Bronchial epithelial cell (primary cell): ENCODE measurements at regions not wholly inside any gene's neighbourhood (a gene's known extent, or its start where the extent isn't known, plus 50 kb on each side); places are given as distances from the start of the nearest gene placed in this dataset.

Experiments
- DNase-seq: peaks from one replicate; pipeline ENCODE4 v3.0.0-alpha.2; 2010; ENCODE audit warnings: low read depth
- FAIRE-seq: peaks from 2 replicates; lab custom pipeline; 2011; peaks lifted over from hg19 to GRCh38; lab: Jason Lieb, UNC
- H3K27me3 ChIP-seq: 2 replicates; pipeline ENCODE4 v1.5.1; 2011; ENCODE audit warnings: low read length; ENCODE audit not compliant: control insufficient read depth, insufficient read depth
- H3K36me3 ChIP-seq: 2 replicates; pipeline ENCODE4 v1.5.1; 2011; ENCODE audit warnings: low read length; ENCODE audit not compliant: control insufficient read depth, insufficient read depth
- H3K4me3 ChIP-seq: 2 replicates; pipeline ENCODE4 v1.5.1; 2011; ENCODE audit warnings: mild to moderate bottlenecking, low read depth, low read length, control low read depth
- TF ChIP-seq, protein P1 (sequence below): IDR thresholded peaks from 2 replicates; pipeline ENCODE4 v1.5.1; 2011; ENCODE audit warnings: mild to moderate bottlenecking, moderate library complexity, low read length, control low read depth, inconsistent platforms; ENCODE audit not compliant: insufficient read depth, severe bottlenecking

DNA sequence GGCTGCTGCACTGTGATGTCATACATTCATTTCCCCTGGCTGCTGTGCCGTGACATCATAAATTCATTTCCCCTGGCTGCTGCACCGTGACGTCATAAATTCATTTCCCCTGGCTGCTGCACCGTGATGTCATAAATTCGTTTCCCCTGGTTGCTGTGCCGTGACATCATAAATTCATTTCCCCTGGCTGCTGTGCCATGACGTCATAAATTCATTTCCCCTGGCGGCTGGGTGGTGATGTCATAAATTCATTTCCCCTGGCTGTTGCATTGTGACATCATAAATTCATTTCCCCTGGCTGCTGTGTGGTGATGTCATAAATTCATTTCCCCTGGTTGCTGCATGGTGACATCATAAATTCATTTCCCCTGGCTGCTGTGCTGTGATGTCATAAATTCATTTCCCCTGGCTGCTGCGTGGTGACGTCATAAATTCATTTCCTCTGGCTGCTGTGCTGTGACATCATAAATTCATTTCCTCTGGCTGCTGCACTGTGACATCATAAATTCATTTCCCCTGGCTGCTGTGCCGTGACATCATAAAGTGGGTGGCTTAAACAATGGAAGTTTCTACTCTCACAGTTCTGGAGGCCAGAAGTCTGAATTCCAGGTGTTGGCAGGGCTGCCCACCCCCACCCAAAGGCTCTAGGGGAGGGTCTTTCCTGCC is 301.1 kb downstream of the SHANK2 start:
- FAIRE-seq (peak; percentile 94), DNase-seq (no peak)
- H3K27me3 ChIP-seq: no peaks in the 10 kb centered on the region
- TF ChIP-seq, protein P1, sequence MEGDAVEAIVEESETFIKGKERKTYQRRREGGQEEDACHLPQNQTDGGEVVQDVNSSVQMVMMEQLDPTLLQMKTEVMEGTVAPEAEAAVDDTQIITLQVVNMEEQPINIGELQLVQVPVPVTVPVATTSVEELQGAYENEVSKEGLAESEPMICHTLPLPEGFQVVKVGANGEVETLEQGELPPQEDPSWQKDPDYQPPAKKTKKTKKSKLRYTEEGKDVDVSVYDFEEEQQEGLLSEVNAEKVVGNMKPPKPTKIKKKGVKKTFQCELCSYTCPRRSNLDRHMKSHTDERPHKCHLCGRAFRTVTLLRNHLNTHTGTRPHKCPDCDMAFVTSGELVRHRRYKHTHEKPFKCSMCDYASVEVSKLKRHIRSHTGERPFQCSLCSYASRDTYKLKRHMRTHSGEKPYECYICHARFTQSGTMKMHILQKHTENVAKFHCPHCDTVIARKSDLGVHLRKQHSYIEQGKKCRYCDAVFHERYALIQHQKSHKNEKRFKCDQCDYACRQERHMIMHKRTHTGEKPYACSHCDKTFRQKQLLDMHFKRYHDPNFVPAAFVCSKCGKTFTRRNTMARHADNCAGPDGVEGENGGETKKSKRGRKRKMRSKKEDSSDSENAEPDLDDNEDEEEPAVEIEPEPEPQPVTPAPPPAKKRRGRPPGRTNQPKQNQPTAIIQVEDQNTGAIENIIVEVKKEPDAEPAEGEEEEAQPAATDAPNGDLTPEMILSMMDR: no peak
- H3K36me3 ChIP-seq: no peaks in the 10 kb centered on the region
- no peak overlapping the region for H3K4me3 ChIP-seq

GRCh38 chr11:70952191-70952590 is 300.2 kb downstream of the SHANK2 start:
- FAIRE-seq (no peak), DNase-seq (peak; percentile 55)
- Histone ChIP-seq H3K36me3 (no peaks in the 10 kb centered on the region), H3K27me3 (no peaks in the 10 kb centered on the region), H3K4me3 (no peak overlapping the region)
- TF ChIP-seq, protein P1: no peak

GRCh38 chr11:70953720-70954119 is 298.7 kb downstream of the SHANK2 start:
- Histone ChIP-seq H3K27me3 (no peaks in the 10 kb centered on the region), H3K36me3 (no peaks in the 10 kb centered on the region), H3K4me3 (no peak overlapping the region)
- TF ChIP-seq, protein P1: no peak
- FAIRE-seq (peak; percentile 87), DNase-seq (no peak)

DNA sequence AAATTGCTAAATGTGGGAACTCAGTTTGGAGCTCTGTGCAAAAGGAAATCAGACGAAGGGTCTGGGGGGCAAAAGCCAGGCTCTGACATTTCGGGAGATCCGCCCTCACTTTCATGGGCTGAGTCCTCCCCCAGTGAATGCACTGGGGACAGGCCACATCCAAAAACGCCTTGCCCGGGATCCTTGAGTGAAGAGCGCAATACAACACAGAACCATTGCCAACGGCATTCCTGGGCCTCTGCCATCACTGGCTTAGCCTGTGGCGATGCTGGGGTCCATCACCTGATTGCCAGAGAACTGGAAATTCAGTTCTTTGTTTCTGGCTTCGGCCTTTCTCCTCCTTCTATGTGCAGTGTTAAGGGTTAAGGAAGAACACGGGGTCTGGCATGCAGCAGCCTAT is 297.9 kb downstream of the SHANK2 start:
- Histone ChIP-seq H3K36me3 (no peaks in the 10 kb centered on the region), H3K27me3 (no peaks in the 10 kb centered on the region), H3K4me3 (no peak overlapping the region)
- FAIRE-seq (no peak), DNase-seq (no peak)
- TF ChIP-seq, protein P1: no peak
